HepG2 (cell line): ENCODE measurements at regions not wholly inside any gene's neighbourhood (a gene's known extent, or its start where the extent isn't known, plus 50 kb on each side); places are given as distances from the start of the nearest gene placed in this dataset.

Experiments
- CTCF ChIP-seq: sonication (generic); formaldehyde crosslinking; IDR thresholded peaks from 2 replicates; pipeline ENCODE4 v1.5.0; 2020; ENCODE audit warnings: mild to moderate bottlenecking, missing genetic modification reagents, moderate library complexity
- ISX ChIP-seq: sonication (generic); formaldehyde crosslinking; conservative IDR thresholded peaks from 2 replicates; pipeline ENCODE4 v1.5.0; 2020; ENCODE audit warnings: missing genetic modification reagents
- KIAA2018 ChIP-seq: sonication (generic); formaldehyde crosslinking; IDR thresholded peaks from 2 replicates; pipeline ENCODE4 v1.5.0; 2020; ENCODE audit warnings: mild to moderate bottlenecking, missing genetic modification reagents, borderline replicate concordance
- LRRFIP1 ChIP-seq: sonication (generic); formaldehyde crosslinking; conservative IDR thresholded peaks from 2 replicates; pipeline ENCODE4 v1.4.0; 2020; ENCODE audit warnings: missing genetic modification reagents
- MXD3 ChIP-seq: IDR thresholded peaks from 2 replicates; pipeline ENCODE4 v1.6.1; 2016; ENCODE audit warnings: mild to moderate bottlenecking, missing biosample characterization, missing genetic modification reagents
- NONO ChIP-seq, 2 experiments: fragments of 450-650 bp in 1 of 2; sonication (generic) in 1 of 2; formaldehyde crosslinking in 1 of 2; IDR thresholded peaks in 1 of 2; conservative IDR thresholded peaks in 1 of 2; 2 replicates each; pipeline versions ENCODE4 v1.6.1 to v1.8.0; 2017 to 2022; ENCODE audit warnings: mild to moderate bottlenecking in 1 of 2, missing genetic modification reagents in 1 of 2, moderate library complexity in 1 of 2

GRCh38 chr13:87837522-87837921, 166.4 kb downstream of the SLITRK5 start:
- TF ChIP-seq CTCF (no peak), ISX (CRISPR knock-in tag) (no peak), MXD3 (CRISPR knock-in tag) (no peak), KIAA2018 (CRISPR knock-in tag) (no peak), LRRFIP1 (CRISPR knock-in tag) (no peak), NONO (IDR thresholded peaks at IDR 0.05) (no peak), NONO (CRISPR knock-in tag; conservative IDR thresholded peaks at IDR 0.05) (no peak)
